ENCODE measurements at regions not wholly inside any gene's neighbourhood (a gene's known extent, or its start where the extent isn't known, plus 50 kb on each side); places are given as distances from the start of the nearest gene placed in this dataset.
"Not testable (repeated sequence)": the region's sequence is repeated elsewhere in the genome, so short reads cannot be mapped to it uniquely, and the experiment has no call there.

DNA sequence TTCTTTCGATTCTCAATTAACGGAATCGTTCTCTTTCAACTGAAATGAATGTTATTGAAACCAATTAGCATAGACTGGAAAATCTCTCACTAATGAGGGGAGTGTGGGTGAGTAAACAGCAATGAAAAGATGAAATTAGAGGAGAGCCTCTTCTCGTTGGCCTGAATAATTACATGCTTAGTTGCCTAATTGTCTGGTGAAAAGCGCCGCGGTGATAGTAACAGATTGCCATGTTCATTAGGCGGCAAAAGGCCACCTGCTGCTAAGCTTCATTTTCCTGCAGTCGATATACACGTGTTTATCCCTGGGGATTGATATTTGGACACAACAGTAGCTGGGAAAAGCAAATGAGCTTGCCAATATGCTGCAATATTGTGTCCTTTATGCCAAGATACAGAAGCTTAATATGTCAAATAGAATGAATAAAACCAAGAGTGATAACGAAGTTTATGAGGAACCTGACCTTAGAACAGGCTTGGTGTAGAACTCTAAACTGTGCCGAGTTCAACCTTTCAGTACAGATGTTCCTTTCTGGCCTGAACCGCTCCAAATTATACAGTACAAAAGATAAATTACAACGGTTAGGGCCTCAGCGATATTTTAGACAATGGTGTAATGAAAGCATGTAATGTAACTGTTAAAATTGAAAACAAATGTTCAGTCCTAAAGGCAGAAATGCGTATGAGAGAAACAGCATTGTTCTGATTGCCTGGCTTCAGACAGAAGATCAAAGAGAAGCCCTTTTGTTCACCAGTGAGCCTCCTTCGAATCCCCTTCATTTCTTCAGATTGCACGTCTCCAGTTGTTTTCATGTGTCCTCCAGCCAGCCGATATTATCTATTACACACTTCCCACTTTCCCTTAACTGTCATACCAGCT is 185.2 kb downstream of the SHOX2 start:
- peak; percentile 99 for DNase-seq

DNA sequence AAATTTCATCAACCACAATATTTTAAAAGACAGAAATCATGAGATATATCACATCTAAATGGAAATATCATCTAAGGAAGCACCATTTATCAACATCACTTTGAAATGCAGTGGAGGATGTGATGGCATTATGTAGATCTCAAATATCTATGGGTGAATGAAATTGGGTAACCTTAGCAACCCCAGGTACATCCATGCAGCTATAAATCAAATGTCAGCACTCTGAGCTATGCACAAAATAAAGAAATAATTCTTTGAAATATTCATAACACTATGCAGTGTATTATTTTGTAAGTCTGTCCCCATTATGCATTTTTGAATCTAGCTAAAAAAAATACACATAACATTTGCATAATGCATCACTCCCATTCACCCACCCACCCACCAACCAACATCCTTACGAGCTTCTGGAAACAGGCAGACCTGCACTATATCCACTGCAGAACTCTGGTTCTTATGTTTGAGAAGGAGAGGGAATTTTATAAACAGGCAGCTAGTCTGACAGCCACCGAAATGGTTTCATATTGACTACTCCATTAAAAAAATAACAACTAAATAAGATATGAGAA is 186.8 kb downstream of the SHOX2 start:
- DNase-seq = no peak

DNA sequence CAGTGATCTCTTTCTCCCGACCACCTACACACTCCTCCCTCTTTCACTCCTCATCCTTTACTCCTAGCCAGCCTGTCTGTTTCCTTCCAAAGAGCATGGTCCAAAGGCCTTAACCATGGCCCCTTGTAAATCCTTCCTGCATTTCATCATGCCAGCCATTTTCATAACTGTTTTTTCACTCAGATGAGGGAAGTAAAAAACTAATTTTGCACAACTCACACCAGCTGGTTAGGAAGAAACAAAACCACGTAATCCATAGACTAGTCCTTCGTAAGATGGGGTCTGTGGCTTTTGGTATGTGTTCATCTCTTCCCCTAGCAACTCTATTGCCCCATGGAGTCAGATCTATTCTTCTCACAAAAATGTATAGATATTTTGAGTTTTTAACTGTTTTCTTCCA is 187.8 kb downstream of the SHOX2 start:
- DNase-seq = no peak

DNA sequence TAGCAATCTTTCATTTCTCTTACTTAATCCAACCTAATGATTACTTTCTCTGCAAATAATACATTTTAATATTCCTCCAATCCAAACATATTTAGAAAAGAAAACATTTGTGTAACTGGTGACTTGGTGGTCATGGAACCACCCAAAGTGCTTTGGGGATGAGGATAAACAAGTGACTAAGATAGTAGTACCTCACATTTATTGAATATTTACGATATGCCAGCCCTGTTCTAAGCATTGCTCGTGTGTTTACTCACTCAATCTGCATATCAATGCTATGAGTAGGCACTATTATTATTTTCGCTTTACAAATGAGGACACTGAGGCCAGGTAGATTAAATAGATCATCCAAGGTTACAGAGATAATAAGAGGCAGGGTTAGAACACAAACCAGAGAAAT is 189.5 kb downstream of the SHOX2 start:
- no peak for DNase-seq

DNA sequence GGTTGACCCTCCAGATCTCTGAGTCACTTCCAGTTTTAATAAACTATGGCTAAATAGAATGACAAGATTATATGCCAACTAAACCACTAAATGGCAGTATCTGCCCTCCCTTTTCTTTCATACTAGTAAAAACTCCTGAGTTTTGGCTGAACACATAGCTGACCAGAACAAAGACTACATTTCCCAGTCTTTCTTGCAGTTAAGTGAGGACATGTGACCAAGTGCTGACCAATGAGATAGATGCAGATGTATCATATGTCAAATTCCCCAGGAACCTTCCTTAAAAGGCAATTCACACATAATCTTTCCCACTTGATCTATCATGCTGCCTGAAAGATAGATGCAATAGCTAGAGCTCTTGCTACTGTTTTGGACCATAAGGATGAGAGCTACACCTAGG is 191.3 kb downstream of the SHOX2 start:
- DNase-seq = no peak

DNA sequence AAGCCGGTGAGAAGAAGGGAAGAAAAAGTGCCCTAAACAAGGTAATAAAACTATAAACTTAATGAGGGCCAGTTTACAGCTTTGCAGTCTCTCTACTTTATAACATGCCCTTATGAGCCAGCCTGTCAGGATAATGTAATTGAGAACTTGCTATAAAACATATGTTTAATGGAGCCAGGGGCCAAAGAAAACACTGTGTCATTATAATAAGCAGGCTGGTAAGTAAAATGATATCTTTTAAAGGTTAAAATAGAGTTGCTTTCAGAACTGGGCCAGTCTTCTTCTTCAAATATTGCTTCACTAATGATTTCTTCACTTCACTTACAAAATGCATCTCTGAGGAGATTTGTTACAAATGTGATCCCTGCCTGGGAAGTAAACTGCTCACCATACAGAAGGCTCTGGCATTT is 192.5 kb downstream of the SHOX2 start:
- DNase-seq = no peak

DNA sequence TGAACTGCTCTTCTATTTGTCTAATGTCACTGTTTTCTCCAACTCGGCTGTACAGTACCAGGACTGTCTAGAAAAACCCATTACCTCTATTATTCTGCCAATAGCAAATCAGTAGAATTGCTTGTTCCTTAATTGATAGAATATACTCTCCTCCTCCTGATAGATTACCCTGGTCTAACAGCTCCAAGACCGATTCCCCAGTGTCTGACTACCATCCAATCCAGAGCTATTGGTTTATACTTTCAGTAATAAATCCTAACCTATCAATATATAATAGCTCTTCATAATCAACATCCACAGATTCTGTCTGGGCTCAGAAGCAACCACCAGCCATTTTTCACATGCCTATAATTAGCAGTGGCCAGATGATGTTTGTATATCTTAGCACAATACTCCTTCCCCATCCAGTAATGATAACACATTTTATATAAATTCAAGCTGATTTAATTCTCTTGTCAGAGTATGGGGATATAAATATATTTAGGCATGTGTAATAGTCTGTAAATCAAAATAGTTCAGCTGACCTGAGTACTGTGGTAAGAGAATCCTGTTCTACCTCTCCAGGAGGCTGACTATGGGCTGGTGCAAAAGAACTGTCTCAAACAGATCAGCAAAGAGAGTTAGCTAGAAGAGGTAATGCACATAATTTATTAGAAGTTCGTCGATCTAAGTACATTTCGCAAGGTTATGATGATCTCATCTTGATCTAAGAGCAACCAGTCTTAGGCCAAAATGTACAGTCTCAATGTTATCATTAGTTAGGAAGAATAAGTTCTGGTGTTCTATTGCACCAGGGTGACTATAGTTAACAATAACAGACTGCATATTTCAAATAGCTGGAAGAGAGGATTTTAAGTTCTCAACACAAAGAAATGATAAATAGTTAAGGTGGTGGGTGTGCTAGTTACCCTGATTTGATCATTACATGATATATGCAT is 193.4 kb downstream of the SHOX2 start:
- no peak for DNase-seq

DNA sequence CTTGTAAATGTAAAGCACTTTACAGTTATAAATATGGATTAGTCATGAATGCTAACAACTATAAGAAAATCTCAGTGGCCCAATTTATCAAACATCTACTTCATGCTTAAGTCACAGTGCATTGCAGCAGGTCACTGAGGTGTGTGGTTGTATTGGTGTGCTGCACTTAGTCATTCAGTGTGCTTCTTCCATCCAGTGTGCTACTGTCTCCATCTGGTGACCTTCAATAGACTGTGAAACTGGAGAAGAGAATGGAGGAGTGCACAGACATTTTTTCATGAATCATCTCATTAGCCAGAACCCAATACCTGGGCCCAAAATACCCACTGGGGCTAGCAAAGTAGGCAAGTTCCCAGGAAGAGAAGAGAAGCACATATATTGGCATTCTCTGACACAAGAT is 199.6 kb downstream of the SHOX2 start:
- DNase-seq = no peak

DNA sequence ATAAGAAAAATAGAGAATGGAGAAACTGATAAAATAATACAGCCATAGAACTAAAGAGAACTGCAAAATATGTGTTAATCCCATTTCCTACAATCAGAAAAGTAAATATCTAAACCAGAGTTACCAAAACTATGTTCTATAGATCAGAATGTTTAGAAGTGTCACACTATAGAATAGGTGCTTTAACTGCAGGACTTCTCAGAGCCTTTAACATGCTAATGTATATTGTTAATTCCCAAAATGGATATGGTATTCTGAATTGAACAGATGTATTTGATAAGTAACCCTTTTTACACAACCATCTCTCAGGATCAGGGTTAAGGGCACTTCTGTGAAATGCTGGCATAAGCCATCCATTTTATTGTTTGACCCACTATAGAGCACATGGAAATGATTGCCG is 200.3 kb downstream of the SHOX2 start:
- no peak for DNase-seq

DNA sequence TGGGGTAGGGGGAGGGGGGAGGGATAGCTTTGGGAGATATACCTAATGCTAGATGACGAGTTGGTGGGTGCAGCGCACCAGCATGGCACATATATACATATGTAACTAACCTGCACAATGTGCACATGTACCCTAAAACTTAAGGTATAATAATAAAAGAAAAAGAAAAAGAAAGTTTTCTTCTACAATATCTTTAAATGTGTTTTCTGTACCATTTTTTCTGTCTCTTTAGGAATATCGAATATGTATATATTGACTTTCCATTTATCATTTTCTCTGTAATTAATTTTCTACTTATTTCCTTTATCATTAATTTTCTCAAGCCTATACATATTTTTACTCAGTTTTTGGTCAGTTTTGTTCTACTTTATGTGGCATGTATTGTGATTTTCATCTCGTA is 203.5 kb downstream of the SHOX2 start:
- not testable (repeated sequence) for DNase-seq

DNA sequence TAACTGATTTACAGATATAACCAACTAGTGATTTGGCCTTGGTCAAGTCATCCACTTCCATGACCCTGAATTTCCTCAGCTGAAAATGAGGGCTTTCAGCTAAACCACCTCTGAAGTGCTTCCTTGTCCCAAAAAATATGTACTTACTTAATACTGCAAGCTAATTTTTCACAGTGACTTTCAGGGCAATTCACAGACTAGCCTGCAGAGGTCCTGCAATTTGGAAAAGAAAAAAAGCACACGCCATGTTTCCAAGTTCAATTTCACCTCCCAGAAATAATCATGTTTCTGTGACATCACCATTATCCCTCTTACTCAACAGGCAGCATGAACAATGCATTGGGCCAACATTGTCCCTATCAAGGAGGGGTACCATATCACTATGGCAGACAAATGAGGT is 218.2 kb downstream of the SHOX2 start:
- DNase-seq = no peak

DNA sequence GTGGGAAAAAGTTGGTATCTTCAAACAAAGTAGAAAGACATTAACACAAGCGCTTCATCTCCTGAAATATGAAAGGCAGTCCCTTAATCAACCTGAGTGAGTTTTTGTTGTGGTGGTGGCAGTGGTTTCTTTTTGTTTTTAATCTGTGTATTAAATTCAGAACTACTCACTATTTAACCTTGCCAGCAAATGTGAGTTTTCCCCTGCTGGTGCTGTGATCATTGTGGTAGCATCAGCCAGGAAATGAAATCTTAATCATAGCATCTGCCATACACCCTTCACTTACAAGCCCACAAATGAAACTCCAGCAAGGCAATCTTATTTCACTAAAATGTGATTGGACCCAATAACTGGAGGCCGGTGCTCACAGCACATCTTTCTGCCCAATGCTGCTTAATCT is 229.7 kb downstream of the SHOX2 start:
- DNase-seq = no peak

DNA sequence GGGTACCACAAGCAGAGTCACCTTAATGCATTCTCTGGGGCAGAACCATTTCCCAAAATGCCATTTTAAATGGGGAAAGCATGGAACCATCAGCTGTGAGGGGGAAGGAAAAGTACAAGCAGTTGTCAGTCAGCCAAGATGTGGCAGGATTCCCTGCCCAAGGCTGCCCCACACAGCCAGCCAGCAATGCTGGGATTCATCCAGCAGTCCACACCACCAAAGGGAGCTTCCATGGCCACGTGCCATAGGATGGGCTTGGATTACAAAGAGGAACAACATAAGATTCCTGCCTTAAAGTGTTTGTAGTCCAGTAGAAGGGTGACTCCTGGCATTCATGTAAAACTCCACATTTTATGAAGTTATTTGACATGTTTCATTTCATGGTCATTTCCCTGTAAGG is 233.3 kb downstream of the SHOX2 start:
- DNase-seq = no peak

DNA sequence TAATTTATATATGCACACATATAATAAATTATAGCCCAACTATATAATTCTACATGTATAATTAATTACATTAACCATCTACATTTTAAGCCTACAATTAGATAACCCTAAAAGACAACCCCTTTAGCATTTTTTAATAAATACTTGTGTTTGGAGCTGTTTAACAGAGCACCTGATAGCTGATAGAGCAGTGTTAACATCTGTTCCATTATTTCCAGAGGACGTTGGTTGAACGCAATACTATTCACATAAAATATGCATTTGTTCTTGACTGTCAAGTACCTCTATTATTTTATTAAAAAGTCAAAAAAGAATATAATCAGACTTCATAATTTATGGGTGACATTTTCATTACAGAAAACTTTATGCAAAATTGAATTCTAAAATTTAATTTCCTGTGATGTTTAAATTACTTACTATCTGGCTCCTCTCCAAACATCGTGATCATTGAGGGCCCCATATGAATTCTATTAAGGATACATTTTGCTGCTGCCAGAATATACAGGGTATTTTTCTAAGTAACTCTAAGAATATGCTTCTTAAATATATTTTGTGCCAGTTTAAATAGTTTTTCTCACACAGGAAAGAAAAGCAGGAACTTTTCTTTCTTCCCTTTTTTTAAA is 234.3 kb downstream of the SHOX2 start:
- no peak for DNase-seq

DNA sequence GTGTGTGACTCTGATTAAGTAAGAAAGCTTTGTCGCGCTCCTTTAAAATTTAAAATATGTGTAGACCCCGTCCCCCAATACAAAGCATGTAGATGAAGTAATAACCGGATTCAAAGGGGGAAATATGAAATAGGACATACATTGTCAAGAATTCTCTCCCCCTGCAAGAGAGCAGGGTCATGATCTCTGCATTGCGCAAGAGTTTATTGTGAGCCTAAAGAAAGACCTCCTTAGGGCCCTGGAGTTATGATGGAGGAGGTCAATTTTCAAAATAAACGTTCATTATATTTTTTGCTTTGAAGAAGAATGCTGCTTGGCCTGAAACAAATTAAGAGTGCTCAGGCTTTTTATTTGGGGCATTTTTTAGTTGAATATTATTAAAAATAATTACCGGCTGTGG is 235.0 kb downstream of the SHOX2 start:
- no peak for DNase-seq

DNA sequence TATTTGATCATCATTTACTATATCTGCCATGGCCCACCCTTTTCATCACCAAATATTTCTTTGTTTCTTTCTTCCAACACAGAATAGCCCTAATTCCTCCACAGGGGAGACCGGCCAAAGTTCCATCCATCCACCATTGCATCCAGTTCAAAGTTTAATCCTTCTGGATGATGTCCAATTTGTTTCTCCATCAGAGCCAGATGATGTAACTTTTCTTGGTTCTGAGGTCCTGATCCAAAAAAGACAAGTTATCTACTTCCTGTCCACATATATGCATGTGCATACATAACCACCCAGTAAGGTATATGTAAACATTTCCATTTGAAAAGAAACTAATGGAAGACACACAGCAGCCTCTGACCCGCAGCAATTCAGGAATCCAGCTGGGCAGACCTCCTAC is 237.3 kb downstream of the SHOX2 start:
- no peak for DNase-seq

DNA sequence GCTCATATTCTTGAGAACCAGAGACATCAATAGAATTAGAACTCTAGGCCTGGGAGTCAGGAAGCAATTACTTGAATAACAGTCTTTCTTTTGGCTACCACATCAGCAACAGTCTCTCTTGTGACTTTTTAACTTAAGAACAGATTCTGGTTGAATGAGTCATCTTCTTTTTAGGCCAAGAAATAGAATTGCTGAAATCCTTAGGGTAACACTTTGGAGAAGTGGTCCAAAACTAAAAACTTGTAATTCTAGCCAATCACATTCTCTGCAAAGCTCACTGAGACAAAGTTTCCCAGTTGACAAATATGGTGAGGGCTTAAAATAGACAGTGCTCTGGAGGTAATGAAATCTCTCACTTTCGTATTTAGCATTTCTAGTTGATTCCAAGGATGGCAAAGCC is 238.0 kb downstream of the SHOX2 start:
- no peak for DNase-seq

DNA sequence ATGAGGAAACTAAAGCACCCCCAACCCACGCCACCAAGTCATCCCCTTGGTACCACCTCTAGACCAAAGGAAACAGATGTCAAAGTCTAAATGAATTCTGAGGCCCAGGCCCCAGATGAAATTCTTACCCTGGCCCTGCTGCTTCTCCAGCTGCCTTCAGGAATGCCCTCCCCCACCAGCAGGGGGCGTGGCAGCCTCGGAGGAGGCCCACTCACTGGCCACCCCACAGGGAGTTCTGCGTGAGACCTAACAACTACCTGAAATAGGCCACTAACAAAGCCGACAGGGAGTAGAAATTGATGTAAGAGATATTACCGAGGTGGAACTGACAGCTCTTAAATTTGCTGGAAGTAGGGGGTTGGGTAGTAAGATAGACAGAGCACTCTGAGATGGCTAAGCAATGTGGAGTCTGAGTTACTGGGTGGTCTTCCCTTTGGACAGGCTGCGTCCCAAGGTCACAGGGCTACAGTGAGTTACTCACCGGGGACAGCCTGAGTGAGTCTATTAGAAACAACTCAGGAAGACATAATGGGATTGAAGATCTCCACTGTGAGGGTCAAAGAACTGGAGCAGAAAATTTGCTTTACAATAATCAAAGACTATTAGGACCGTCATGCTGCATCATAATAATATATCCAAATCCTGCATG is 240.7 kb downstream of the SHOX2 start:
- no peak for DNase-seq

DNA sequence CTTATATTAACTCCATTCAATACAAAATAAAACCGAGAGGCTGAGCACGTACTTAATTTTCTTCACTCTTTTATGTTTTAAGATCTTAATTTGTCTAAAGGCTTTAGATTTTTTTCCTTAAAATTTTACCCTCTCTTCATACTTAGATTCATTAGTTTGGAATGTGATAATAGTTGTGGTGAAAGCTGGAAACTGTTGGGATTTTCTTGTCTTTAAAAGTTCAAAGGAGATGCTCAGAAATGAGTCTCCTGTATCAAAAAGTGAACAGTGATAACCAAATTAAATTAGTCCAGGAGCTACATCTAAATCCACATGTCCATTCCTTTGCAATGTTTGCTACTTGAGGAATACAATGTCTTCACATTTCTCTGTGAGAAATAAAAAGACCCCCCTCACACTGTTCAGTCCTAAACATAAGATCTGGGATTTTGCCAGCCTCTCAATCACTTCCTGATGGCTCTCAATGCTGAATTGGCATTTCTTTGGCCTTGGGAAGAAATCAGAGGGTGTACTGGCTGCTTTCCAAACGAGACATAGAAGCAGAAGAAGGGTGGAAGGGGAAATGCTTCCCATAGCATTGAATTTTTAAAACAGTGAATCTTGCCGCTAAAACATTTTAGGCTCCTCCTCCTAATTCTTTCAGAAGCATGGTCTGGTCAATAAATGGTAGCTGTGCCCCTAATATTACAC is 245.0 kb downstream of the SHOX2 start:
- DNase-seq = no peak

DNA sequence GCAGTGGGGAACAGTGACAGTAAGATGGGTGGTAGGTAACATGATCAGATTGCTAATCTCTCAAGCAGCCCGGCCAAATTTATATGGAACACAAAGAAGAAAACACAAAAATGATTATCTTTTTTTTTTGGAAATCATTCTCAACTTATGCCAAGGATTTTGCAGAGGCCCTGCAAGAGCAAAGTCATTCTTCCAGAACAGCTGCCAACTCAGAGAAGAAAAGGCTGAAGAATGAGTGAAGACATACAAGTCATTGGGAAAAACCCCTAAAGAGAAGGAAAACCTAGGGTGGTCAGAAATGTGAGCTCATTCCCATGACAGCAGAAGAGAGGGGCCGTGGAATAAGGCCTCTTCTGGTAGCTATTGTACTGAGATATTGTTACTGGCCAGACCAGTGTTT is 246.7 kb downstream of the SHOX2 start:
- no peak for DNase-seq

DNA sequence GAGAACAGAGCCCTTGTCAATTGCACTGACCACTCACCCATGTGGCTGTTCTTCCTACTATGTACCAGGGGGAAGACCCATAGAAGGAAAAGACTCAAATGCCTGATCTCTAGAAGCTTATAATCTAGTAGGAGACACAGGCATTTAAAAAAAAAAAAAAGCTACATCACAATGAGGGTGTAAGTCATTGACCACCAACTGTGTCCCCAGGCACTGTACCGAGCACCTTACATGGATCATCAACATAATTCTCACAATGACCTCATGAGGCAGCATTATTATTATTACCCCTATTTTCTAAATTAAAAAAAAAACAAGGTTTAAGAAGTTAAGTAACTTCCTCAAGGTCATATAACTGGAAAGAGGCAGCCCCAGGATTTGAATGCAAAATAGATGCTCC is 247.4 kb downstream of the SHOX2 start:
- DNase-seq = no peak

DNA sequence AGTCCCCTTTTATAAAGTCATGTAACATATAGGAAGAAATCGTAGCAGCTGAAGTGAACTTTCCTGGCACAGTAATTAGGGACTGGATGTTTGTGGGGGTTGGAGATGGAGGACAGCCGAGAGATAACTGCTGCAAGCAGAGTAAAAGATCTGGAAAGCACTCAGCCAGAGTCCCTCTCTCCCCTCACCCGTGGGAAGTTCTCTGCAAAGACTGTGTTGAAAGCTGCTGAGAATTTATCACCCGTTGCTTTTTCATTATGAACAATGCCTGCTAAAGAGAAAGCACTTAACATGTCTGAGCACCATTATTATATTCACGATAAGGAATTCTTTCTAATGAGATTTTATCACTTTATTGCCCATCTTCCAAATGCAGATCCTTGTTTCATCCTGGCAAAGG is 248.8 kb downstream of the SHOX2 start:
- DNase-seq = no peak
